GM13976 (cell line): ENCODE measurements at regions not wholly inside any gene's neighbourhood (a gene's known extent, or its start where the extent isn't known, plus 50 kb on each side); places are given as distances from the start of the nearest gene placed in this dataset.

ENCODE experiments used
- DNase-seq: peaks from one replicate; pipeline ENCODE4 v3.0.0; 2012; ENCODE audit warnings: low spot score
- CTCF ChIP-seq: IDR thresholded peaks from 2 replicates; pipeline ENCODE4 v1.5.1; 2012; ENCODE audit warnings: borderline replicate concordance, mild to moderate bottlenecking; ENCODE audit not compliant: insufficient read depth; ENCODE audit errors: extremely low read depth, missing control alignments, control extremely low read depth
- in situ Hi-C: fragments of 300-500 bp; cut with MboI; formaldehyde crosslinking; loops from one replicate; pipeline ENCODE4 v1.12.0; 2022; ENCODE audit warnings: low sequenced_read_pairs, mixed read lengths, inconsistent platforms; ENCODE audit not compliant: unreplicated experiment

GRCh38 chrX:39244147-39244546 lies 442.9 kb downstream of the MID1IP1 start:
- no peak for TF ChIP-seq CTCF
- in situ Hi-C loops, result loop anchor here (25.0 kb wide), 1 partner anchor 482 kb away; no protein-coding TSS in a partner anchor
- no peak for DNase-seq

GRCh38 chrX:39245024-39245423 lies 443.8 kb downstream of the MID1IP1 start:
- in situ Hi-C loops, result loop anchor here (25.0 kb wide), 1 partner anchor 483 kb away; no protein-coding TSS in a partner anchor
- TF ChIP-seq CTCF, result no peak
- DNase-seq, result no peak

- no peak for DNase-seq
- in situ Hi-C loops, result loop anchor here (25.0 kb wide), 1 partner anchor 485 kb away; no protein-coding TSS in a partner anchor
- TF ChIP-seq CTCF, result no peak
These were observed 446.3 kb downstream of the MID1IP1 start for GRCh38 chrX:39247536-39247935.

- TF ChIP-seq CTCF, result no peak
- in situ Hi-C loops, result loop anchor here (25.0 kb wide), 1 partner anchor 486 kb away; no protein-coding TSS in a partner anchor
- DNase-seq, result no peak
These were observed 447.1 kb downstream of the MID1IP1 start for GRCh38 chrX:39248330-39248729.

- no peak for TF ChIP-seq CTCF
- in situ Hi-C loops, result loop anchor here (25.0 kb wide), 1 partner anchor 488 kb away; no protein-coding TSS in a partner anchor
- DNase-seq, result no peak
These were observed 448.7 kb downstream of the MID1IP1 start for GRCh38 chrX:39249999-39250398.

- TF ChIP-seq CTCF, result no peak
- in situ Hi-C loops, result no loop called here
- DNase-seq, result no peak
These were observed 450.7 kb downstream of the MID1IP1 start for GRCh38 chrX:39251995-39252394.
